ENCODE measurements at regions not wholly inside any gene's neighbourhood (a gene's known extent, or its start where the extent isn't known, plus 50 kb on each side); places are given as distances from the start of the nearest gene placed in this dataset.

GRCh38 chr3:5497497-5497896, 310.0 kb downstream of the EDEM1 start:
- no peaks in the 10 kb centered on the region for H3F3A ChIP-seq (ENCODE audit: insufficient read depth)
- no peaks in the 10 kb centered on the region for H3K9me2 ChIP-seq (replicated peaks; ENCODE audit: insufficient read depth, low read length)
- TF ChIP-seq, protein P1, sequence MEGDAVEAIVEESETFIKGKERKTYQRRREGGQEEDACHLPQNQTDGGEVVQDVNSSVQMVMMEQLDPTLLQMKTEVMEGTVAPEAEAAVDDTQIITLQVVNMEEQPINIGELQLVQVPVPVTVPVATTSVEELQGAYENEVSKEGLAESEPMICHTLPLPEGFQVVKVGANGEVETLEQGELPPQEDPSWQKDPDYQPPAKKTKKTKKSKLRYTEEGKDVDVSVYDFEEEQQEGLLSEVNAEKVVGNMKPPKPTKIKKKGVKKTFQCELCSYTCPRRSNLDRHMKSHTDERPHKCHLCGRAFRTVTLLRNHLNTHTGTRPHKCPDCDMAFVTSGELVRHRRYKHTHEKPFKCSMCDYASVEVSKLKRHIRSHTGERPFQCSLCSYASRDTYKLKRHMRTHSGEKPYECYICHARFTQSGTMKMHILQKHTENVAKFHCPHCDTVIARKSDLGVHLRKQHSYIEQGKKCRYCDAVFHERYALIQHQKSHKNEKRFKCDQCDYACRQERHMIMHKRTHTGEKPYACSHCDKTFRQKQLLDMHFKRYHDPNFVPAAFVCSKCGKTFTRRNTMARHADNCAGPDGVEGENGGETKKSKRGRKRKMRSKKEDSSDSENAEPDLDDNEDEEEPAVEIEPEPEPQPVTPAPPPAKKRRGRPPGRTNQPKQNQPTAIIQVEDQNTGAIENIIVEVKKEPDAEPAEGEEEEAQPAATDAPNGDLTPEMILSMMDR (IDR thresholded peaks at IDR 0.05; ENCODE audit: insufficient read depth, low read length, poor library complexity, severe bottlenecking): no peak
- TF ChIP-seq EZH2phosphoT487 (conservative IDR thresholded peaks at IDR 0.05; ENCODE audit: low read length): no peak
- H2AFZ ChIP-seq (ENCODE audit: low read depth, low read length, severe bottlenecking): no peak overlapping the region
- no peak overlapping the region for H3K9ac ChIP-seq (ENCODE audit: low read length)
- no peaks in the 10 kb centered on the region for H3K27me3 ChIP-seq (ENCODE audit: low read length)
- H3K4me2 ChIP-seq (ENCODE audit: low read depth, low read length, poor library complexity, severe bottlenecking): no peak overlapping the region
- H3K9me3 ChIP-seq (ENCODE audit: insufficient read depth, low read length): no peaks in the 10 kb centered on the region
- no peaks in the 10 kb centered on the region for H3K79me2 ChIP-seq (ENCODE audit: insufficient read depth, low read length)
- no peaks in the 10 kb centered on the region for H4K20me1 ChIP-seq (ENCODE audit: low read depth, low read length)
- H3K36me3 ChIP-seq (ENCODE audit: low read length): no peaks in the 10 kb centered on the region
- no peak overlapping the region for H3K4me3 ChIP-seq (ENCODE audit: insufficient read depth, low read length, poor library complexity, severe bottlenecking)
- H3K27ac ChIP-seq (ENCODE audit: low read depth, low read length): no peak overlapping the region

DNA sequence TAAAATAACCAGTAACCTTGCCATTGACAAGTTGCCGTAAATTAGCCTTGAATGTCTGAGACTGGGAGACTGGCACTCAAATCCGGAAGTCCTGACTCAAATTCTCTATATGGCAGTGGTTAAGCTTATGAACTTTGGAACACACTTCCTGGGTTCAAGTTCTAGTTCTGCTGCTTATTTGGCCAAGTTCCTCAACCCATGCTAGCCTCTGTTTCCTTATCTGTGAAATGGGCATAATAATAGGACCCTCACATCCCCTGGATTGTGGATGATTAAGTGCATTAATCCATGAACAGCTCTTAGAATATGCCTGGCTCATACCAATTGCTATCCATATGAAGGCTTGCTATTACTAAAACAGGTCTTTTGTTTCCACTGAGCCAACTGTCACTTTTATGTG, 311.5 kb downstream of the EDEM1 start:
- H2AFZ ChIP-seq (ENCODE audit: low read depth, low read length, severe bottlenecking): no peak overlapping the region
- H3K79me2 ChIP-seq (ENCODE audit: insufficient read depth, low read length): no peaks in the 10 kb centered on the region
- H4K20me1 ChIP-seq (ENCODE audit: low read depth, low read length): no peaks in the 10 kb centered on the region
- no peak overlapping the region for H3K9ac ChIP-seq (ENCODE audit: low read length)
- no peak overlapping the region for H3K27ac ChIP-seq (ENCODE audit: low read depth, low read length)
- H3K27me3 ChIP-seq (ENCODE audit: low read length): no peaks in the 10 kb centered on the region
- H3K4me2 ChIP-seq (ENCODE audit: low read depth, low read length, poor library complexity, severe bottlenecking): no peak overlapping the region
- H3K9me3 ChIP-seq (ENCODE audit: insufficient read depth, low read length): no peaks in the 10 kb centered on the region
- no peaks in the 10 kb centered on the region for H3K9me2 ChIP-seq (replicated peaks; ENCODE audit: insufficient read depth, low read length)
- H3K4me3 ChIP-seq (ENCODE audit: insufficient read depth, low read length, poor library complexity, severe bottlenecking): no peak overlapping the region
- no peaks in the 10 kb centered on the region for H3F3A ChIP-seq (ENCODE audit: insufficient read depth)
- no peaks in the 10 kb centered on the region for H3K36me3 ChIP-seq (ENCODE audit: low read length)
- TF ChIP-seq EZH2phosphoT487 (conservative IDR thresholded peaks at IDR 0.05; ENCODE audit: low read length): no peak
- TF ChIP-seq, protein P1 (IDR thresholded peaks at IDR 0.05; ENCODE audit: insufficient read depth, low read length, poor library complexity, severe bottlenecking): no peak

DNA sequence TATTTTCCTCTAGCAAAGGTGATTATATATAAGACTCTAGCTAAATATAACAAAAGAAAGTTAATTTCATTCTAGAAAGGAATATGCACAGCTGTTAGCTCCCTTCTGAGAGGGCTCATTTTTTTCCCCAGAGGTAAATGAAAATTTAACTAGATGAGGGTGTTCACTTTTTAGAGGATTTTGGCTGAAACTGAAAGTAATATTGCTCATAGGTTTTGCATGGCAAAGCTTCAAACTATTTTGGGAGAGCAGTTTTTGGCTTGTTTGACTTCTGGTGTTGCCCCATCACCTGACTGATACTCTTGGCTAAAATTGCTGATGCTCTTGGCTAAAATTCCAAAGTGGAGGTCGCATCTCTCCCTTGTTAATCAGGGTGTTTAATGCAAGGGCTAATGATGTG, 311.9 kb downstream of the EDEM1 start:
- H3K9ac ChIP-seq (ENCODE audit: low read length): no peak overlapping the region

More for the DNA sequence above, 311.9 kb downstream of the EDEM1 start:
- Histone ChIP-seq H2AFZ (ENCODE audit: low read depth, low read length, severe bottlenecking) (no peak overlapping the region), H3K27ac (ENCODE audit: low read depth, low read length) (no peak overlapping the region), H3K9me3 (ENCODE audit: insufficient read depth, low read length) (no peaks in the 10 kb centered on the region), H3F3A (ENCODE audit: insufficient read depth) (no peaks in the 10 kb centered on the region), H3K79me2 (ENCODE audit: insufficient read depth, low read length) (no peaks in the 10 kb centered on the region), H3K27me3 (ENCODE audit: low read length) (no peaks in the 10 kb centered on the region), H3K9me2 (replicated peaks; ENCODE audit: insufficient read depth, low read length) (no peaks in the 10 kb centered on the region), H3K4me2 (ENCODE audit: low read depth, low read length, poor library complexity, severe bottlenecking) (no peak overlapping the region), H4K20me1 (ENCODE audit: low read depth, low read length) (no peaks in the 10 kb centered on the region), H3K4me3 (ENCODE audit: insufficient read depth, low read length, poor library complexity, severe bottlenecking) (no peak overlapping the region), H3K36me3 (ENCODE audit: low read length) (no peaks in the 10 kb centered on the region)
- TF ChIP-seq, protein P1 (IDR thresholded peaks at IDR 0.05; ENCODE audit: insufficient read depth, low read length, poor library complexity, severe bottlenecking): no peak
- no peak for TF ChIP-seq EZH2phosphoT487 (conservative IDR thresholded peaks at IDR 0.05; ENCODE audit: low read length)
